KMS-11 (cell line): ENCODE measurements at regions not wholly inside any gene's neighbourhood (a gene's known extent, or its start where the extent isn't known, plus 50 kb on each side); places are given as distances from the start of the nearest gene placed in this dataset.

Source experiments
- H2AFZ ChIP-seq: fragments of 200-600 bp; sonication (generic); 2 replicates; pipeline ENCODE4 v1.6.1; 2016; ENCODE audit warnings: antibody characterized with exemption, mixed run types, low read depth
- H3K27ac ChIP-seq: fragments of 200-600 bp; sonication (generic); 2 replicates; pipeline ENCODE4 v1.6.1; 2016; ENCODE audit warnings: mild to moderate bottlenecking, mixed run types
- H3K27me3 ChIP-seq: fragments of 200-600 bp; sonication (generic); 2 replicates; pipeline ENCODE4 v1.6.1; 2017; ENCODE audit warnings: mild to moderate bottlenecking, low read depth, mixed run types, moderate library complexity; ENCODE audit not compliant: insufficient read depth
- H3K36me3 ChIP-seq: fragments of 200-600 bp; sonication (generic); 2 replicates; pipeline ENCODE4 v1.6.1; 2017; ENCODE audit warnings: mild to moderate bottlenecking, mixed run types; ENCODE audit not compliant: insufficient read depth
- H3K4me1 ChIP-seq: fragments of 200-600 bp; sonication (generic); 2 replicates; pipeline ENCODE4 v1.6.1; 2016; ENCODE audit warnings: mild to moderate bottlenecking, low read depth, mixed run types; ENCODE audit not compliant: poor library complexity, severe bottlenecking
- H3K4me2 ChIP-seq: fragments of 200-600 bp; sonication (generic); 2 replicates; pipeline ENCODE4 v1.7.0; 2016; ENCODE audit warnings: mild to moderate bottlenecking, mixed run types
- H3K4me3 ChIP-seq: fragments of 200-600 bp; sonication (generic); IDR thresholded peaks from 2 replicates; pipeline ENCODE4 v1.6.1; 2017; ENCODE audit warnings: low read depth, low read length, mixed read lengths; ENCODE audit not compliant: insufficient read depth
- H3K79me2 ChIP-seq: fragments of 200-600 bp; sonication (generic); 2 replicates; pipeline ENCODE4 v1.6.1; 2016; ENCODE audit warnings: low read depth, mixed run types; ENCODE audit not compliant: insufficient read depth
- H3K9ac ChIP-seq: fragments of 200-600 bp; sonication (generic); 2 replicates; pipeline ENCODE4 v1.6.1; 2016; ENCODE audit warnings: mild to moderate bottlenecking, mixed run types
- H4K20me1 ChIP-seq: fragments of 200-600 bp; sonication (generic); 2 replicates; pipeline ENCODE4 v1.6.1; 2016; ENCODE audit warnings: mild to moderate bottlenecking, mixed run types; ENCODE audit not compliant: insufficient read depth
- CTCF ChIP-seq: fragments of 200-600 bp; sonication (generic); conservative IDR thresholded peaks from 2 replicates; pipeline ENCODE4 v1.6.1; 2017; ENCODE audit warnings: low read depth, mild to moderate bottlenecking, antibody characterized with exemption, low read length, moderate library complexity, mixed read lengths

GRCh38 chr2:145724311-145724898 is 1204.5 kb upstream of the ZEB2 start:
- Histone ChIP-seq H2AFZ (no peak overlapping the region), H3K79me2 (no peaks in the 10 kb centered on the region), H3K27ac (no peak overlapping the region), H3K27me3 (no peaks in the 10 kb centered on the region), H3K36me3 (no peaks in the 10 kb centered on the region), H3K9ac (no peak overlapping the region), H3K4me1 (no peaks in the 10 kb centered on the region), H3K4me2 (no peak overlapping the region), H3K4me3 (no peak overlapping the region), H4K20me1 (no peaks in the 10 kb centered on the region)
- no peak for TF ChIP-seq CTCF

DNA sequence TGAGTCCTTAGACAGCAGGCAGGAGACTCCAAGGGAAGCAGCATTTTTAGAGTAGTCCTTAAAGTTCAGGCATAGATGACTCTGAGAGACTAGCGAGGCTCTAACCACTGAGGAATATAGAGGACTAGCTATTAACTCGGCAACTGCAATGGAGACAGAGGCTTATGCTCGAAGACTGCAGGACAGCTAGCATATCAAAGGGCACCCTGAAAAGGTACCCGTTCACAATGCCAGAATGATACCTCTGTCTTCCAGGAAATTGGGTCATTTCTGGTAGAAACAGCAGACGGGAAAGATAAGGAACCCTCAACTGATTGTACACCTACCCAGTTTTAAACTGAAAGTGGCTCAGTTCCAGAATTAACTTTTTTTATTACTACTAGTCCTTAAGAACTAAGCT is 1204.0 kb upstream of the ZEB2 start:
- no peaks in the 10 kb centered on the region for H3K36me3 ChIP-seq
- H2AFZ ChIP-seq, result no peak overlapping the region
- H3K4me3 ChIP-seq, result no peak overlapping the region
- H4K20me1 ChIP-seq, result no peaks in the 10 kb centered on the region
- H3K9ac ChIP-seq, result no peak overlapping the region
- H3K4me2 ChIP-seq, result no peak overlapping the region
- no peaks in the 10 kb centered on the region for H3K4me1 ChIP-seq
- H3K79me2 ChIP-seq, result no peaks in the 10 kb centered on the region
- TF ChIP-seq CTCF, result no peak
- no peaks in the 10 kb centered on the region for H3K27me3 ChIP-seq
- no peak overlapping the region for H3K27ac ChIP-seq

- no peak overlapping the region for H3K4me2 ChIP-seq
- TF ChIP-seq CTCF, result no peak
These were observed 1201.8 kb upstream of the ZEB2 start for GRCh38 chr2:145721681-145722080.

GRCh38 chr2:145715601-145716000 is 1195.7 kb upstream of the ZEB2 start:
- no peaks in the 10 kb centered on the region for H3K4me1 ChIP-seq
- H3K4me3 ChIP-seq, result no peak overlapping the region
- no peak overlapping the region for H3K27ac ChIP-seq
- H4K20me1 ChIP-seq, result no peaks in the 10 kb centered on the region
- no peaks in the 10 kb centered on the region for H3K36me3 ChIP-seq
- no peaks in the 10 kb centered on the region for H3K79me2 ChIP-seq
- H3K9ac ChIP-seq, result no peak overlapping the region
- no peaks in the 10 kb centered on the region for H3K27me3 ChIP-seq
- no peak for TF ChIP-seq CTCF
- H3K4me2 ChIP-seq, result no peak overlapping the region
- H2AFZ ChIP-seq, result no peak overlapping the region

More at GRCh38 chr2:145721681-145722080, 1201.8 kb upstream of the ZEB2 start:
- Histone ChIP-seq H3K79me2 (no peaks in the 10 kb centered on the region), H3K4me3 (no peak overlapping the region), H3K27me3 (no peaks in the 10 kb centered on the region), H3K36me3 (no peaks in the 10 kb centered on the region), H2AFZ (no peak overlapping the region), H3K27ac (no peak overlapping the region), H3K4me1 (no peaks in the 10 kb centered on the region), H4K20me1 (no peaks in the 10 kb centered on the region), H3K9ac (no peak overlapping the region)
